ENCODE measurements at regions not wholly inside any gene's neighbourhood (a gene's known extent, or its start where the extent isn't known, plus 50 kb on each side); places are given as distances from the start of the nearest gene placed in this dataset.

- TF ChIP-seq, protein P1, sequence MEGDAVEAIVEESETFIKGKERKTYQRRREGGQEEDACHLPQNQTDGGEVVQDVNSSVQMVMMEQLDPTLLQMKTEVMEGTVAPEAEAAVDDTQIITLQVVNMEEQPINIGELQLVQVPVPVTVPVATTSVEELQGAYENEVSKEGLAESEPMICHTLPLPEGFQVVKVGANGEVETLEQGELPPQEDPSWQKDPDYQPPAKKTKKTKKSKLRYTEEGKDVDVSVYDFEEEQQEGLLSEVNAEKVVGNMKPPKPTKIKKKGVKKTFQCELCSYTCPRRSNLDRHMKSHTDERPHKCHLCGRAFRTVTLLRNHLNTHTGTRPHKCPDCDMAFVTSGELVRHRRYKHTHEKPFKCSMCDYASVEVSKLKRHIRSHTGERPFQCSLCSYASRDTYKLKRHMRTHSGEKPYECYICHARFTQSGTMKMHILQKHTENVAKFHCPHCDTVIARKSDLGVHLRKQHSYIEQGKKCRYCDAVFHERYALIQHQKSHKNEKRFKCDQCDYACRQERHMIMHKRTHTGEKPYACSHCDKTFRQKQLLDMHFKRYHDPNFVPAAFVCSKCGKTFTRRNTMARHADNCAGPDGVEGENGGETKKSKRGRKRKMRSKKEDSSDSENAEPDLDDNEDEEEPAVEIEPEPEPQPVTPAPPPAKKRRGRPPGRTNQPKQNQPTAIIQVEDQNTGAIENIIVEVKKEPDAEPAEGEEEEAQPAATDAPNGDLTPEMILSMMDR (IDR thresholded peaks at IDR 0.05), result no peak
- no peak for TF ChIP-seq POLR2A (IDR thresholded peaks at IDR 0.05)
These were observed 375.2 kb upstream of the WWC1 start for GRCh38 chr5:167916261-167916691.
